ENCODE measurements at regions not wholly inside any gene's neighbourhood (a gene's known extent, or its start where the extent isn't known, plus 50 kb on each side); places are given as distances from the start of the nearest gene placed in this dataset.

DNA sequence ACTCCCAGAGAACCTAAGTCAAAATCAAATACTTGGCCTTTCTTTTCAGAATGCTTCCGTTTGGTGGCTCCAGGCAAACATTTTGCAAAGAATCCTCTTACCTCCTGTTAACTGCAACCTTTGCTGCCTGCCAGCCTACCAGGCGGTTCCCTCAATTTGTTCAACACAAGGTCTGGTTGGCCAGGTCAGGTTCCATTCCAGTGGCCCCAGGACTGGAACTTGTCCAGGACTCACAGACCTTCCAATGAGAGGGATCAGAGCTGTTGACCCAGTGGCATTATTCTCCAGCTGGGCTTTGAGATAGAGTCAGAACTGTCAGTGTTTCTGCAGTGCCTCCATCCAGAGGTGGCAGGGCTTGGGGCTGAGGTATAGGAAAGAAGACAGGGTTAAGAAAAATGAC is 137.0 kb downstream of the NEUROD6 start:
- H3K36me3 Mint-ChIP-seq (ENCODE audit: low read depth): no peaks in the 10 kb centered on the region
- Histone ChIP-seq H3K4me1 (ENCODE audit: control insufficient read depth, insufficient read depth, low read length) (no peaks in the 10 kb centered on the region), H3K4me3 (ENCODE audit: low read length) (no peak overlapping the region), H3K9ac (ENCODE audit: extremely low read depth, low read length, poor library complexity, severe bottlenecking) (no peak overlapping the region), H3K27ac (ENCODE audit: low read depth, low read length) (no peak overlapping the region), H3K36me3 (ENCODE audit: control insufficient read depth, insufficient read depth, low read length) (no peaks in the 10 kb centered on the region), H3K27me3 (ENCODE audit: control insufficient read depth, insufficient read depth, low read length, poor library complexity, severe bottlenecking) (no peaks in the 10 kb centered on the region), H3K9me3 (ENCODE audit: control insufficient read depth, low read length) (peaks cover 6% of the 10 kb centered on the region)
- no peak for DNase-seq
- peaks cover 3% of the 10 kb centered on the region for H3K4me1 Mint-ChIP-seq
- H3K9me3 Mint-ChIP-seq: peaks cover 17% of the 10 kb centered on the region
- H3K4me3 Mint-ChIP-seq: no peak overlapping the region
- peaks cover 1% of the 10 kb centered on the region for H3K27me3 Mint-ChIP-seq (ENCODE audit: insufficient read depth)
- TF ChIP-seq, protein P1, sequence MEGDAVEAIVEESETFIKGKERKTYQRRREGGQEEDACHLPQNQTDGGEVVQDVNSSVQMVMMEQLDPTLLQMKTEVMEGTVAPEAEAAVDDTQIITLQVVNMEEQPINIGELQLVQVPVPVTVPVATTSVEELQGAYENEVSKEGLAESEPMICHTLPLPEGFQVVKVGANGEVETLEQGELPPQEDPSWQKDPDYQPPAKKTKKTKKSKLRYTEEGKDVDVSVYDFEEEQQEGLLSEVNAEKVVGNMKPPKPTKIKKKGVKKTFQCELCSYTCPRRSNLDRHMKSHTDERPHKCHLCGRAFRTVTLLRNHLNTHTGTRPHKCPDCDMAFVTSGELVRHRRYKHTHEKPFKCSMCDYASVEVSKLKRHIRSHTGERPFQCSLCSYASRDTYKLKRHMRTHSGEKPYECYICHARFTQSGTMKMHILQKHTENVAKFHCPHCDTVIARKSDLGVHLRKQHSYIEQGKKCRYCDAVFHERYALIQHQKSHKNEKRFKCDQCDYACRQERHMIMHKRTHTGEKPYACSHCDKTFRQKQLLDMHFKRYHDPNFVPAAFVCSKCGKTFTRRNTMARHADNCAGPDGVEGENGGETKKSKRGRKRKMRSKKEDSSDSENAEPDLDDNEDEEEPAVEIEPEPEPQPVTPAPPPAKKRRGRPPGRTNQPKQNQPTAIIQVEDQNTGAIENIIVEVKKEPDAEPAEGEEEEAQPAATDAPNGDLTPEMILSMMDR (conservative IDR thresholded peaks at IDR 0.05): no peak
- WGBS, 2 experiments (ENCODE audit: insufficient coverage in 1 of 2, insufficient read length in 1 of 2): 61 to 79% methylated on average over 2 of the region's 2 CpGs
- no peak overlapping the region for H3K27ac Mint-ChIP-seq

DNA sequence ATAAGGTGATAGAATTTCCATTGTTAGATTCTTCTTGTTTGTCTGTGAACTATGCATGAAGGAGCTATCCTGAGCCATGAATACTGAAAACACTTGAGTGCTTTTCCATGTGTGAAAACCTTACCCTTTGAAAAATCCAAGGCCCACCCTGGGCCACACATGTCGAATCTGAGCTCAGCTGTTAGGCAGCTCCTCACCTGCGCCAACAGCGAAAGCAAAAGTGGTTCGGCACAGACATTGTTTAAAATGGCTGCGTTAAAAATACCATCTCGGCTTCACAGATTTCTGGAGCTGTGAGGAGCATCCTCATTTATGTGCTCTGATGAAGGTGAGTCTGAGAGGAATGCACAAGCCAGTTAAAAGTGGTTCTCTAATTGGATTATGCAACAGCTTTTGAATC is 137.7 kb downstream of the NEUROD6 start:
- TF ChIP-seq, protein P1 (conservative IDR thresholded peaks at IDR 0.05): no peak
- Histone ChIP-seq H3K9ac (ENCODE audit: extremely low read depth, low read length, poor library complexity, severe bottlenecking) (no peak overlapping the region), H3K4me1 (ENCODE audit: control insufficient read depth, insufficient read depth, low read length) (no peaks in the 10 kb centered on the region), H3K27ac (ENCODE audit: low read depth, low read length) (no peak overlapping the region), H3K4me3 (ENCODE audit: low read length) (no peak overlapping the region), H3K36me3 (ENCODE audit: control insufficient read depth, insufficient read depth, low read length) (no peaks in the 10 kb centered on the region), H3K27me3 (ENCODE audit: control insufficient read depth, insufficient read depth, low read length, poor library complexity, severe bottlenecking) (no peaks in the 10 kb centered on the region), H3K9me3 (ENCODE audit: control insufficient read depth, low read length) (peaks cover 13% of the 10 kb centered on the region)
- WGBS, 2 experiments (ENCODE audit: insufficient coverage in 1 of 2, insufficient read length in 1 of 2): 93% methylated on average over 6 of the region's 6 CpGs
- Mint-ChIP-seq H3K27ac (no peak overlapping the region), H3K36me3 (ENCODE audit: low read depth) (no peaks in the 10 kb centered on the region), H3K9me3 (peaks cover 25% of the 10 kb centered on the region), H3K4me1 (peaks cover 3% of the 10 kb centered on the region), H3K4me3 (no peak overlapping the region), H3K27me3 (ENCODE audit: insufficient read depth) (peaks cover 1% of the 10 kb centered on the region)
- DNase-seq: no peak

DNA sequence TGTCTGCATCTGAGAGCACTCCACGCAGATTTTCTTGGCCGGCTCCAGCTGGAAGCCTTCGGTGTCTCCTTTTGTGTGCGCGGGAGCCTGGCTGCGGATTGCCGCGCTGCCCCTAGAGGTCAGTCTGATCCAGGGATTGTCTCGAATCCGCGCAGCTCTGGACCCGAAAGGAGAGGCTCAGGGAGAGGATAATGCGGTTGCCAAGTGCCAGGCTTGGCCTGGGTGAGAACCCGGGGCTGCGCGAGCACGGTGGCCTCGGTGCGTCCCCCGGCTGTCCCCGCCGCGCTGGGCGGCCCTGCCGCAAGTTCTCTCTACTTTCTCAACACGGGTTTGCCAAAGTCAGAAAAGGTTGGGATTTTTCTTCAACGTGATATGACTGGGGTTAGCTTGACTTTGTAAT is 140.9 kb downstream of the ADCYAP1R1 start:
- Mint-ChIP-seq H3K27me3 (ENCODE audit: insufficient read depth) (peaks cover 10% of the 10 kb centered on the region), H3K4me3 (no peak overlapping the region), H3K36me3 (ENCODE audit: low read depth) (no peaks in the 10 kb centered on the region), H3K4me1 (no peaks in the 10 kb centered on the region), H3K9me3 (peaks cover 10% of the 10 kb centered on the region), H3K27ac (no peak overlapping the region)
- TF ChIP-seq, protein P1 (conservative IDR thresholded peaks at IDR 0.05): peak; percentile 97
- H3K27ac ChIP-seq (ENCODE audit: low read depth, low read length): no peak overlapping the region
- H3K36me3 ChIP-seq (ENCODE audit: control insufficient read depth, insufficient read depth, low read length): no peaks in the 10 kb centered on the region
- H3K4me1 ChIP-seq (ENCODE audit: control insufficient read depth, insufficient read depth, low read length): no peaks in the 10 kb centered on the region
- H3K27me3 ChIP-seq (ENCODE audit: control insufficient read depth, insufficient read depth, low read length, poor library complexity, severe bottlenecking): no peaks in the 10 kb centered on the region
- H3K4me3 ChIP-seq (ENCODE audit: low read length): no peak overlapping the region
- no peak overlapping the region for H3K9ac ChIP-seq (ENCODE audit: extremely low read depth, low read length, poor library complexity, severe bottlenecking)
- 0 to 11% methylated on average over 2 to 27 of the region's 27 CpGs for WGBS, 2 experiments (ENCODE audit: insufficient coverage in 1 of 2, insufficient read length in 1 of 2)
- peak; percentile 95 for DNase-seq
- H3K9me3 ChIP-seq (ENCODE audit: control insufficient read depth, low read length): peaks cover 18% of the 10 kb centered on the region

Data from endodermal cell (in vitro differentiated cells).